Esophagus muscularis mucosa (tissue), 4 donors: ENCODE measurements at regions not wholly inside any gene's neighbourhood (a gene's known extent, or its start where the extent isn't known, plus 50 kb on each side); places are given as distances from the start of the nearest gene placed in this dataset.

Experiments
- DNase-seq: peaks from one replicate; pipeline ENCODE4 v3.0.0-alpha.2; 2017; ENCODE audit errors: extremely low spot score
- H3K27ac ChIP-seq, 4 donors: fragments of 200-600 bp; sonication (generic); replicated peaks in 1 of 4; 1 replicate in 3 of 4; 2 replicates in 1 of 4; pipeline ENCODE4 v1.5.1; 2016 to 2019; ENCODE audit warnings: mild to moderate bottlenecking in 1 of 4
- H3K27me3 ChIP-seq, 4 donors: fragments of 200-600 bp; sonication (generic); one replicate each; pipeline versions ENCODE4 v1.5.1 to v1.6.0; 2016 to 2019
- H3K36me3 ChIP-seq, 4 donors: fragments of 200-600 bp; sonication (generic); one replicate each; pipeline ENCODE4 v1.5.1; 2016 to 2019
- H3K4me1 ChIP-seq, 4 donors: fragments of 200-600 bp; sonication (generic); one replicate each; pipeline ENCODE4 v1.5.1; 2016 to 2019
- H3K4me3 ChIP-seq, 4 donors: fragments of 200-600 bp; sonication (generic); 1 replicate in 2 of 4; 2 replicates in 2 of 4; pipeline ENCODE4 v1.5.1; 2016 to 2019; ENCODE audit warnings: mild to moderate bottlenecking in 4 of 4, moderate library complexity in 1 of 4
- H3K9me3 ChIP-seq, 4 donors: fragments of 200-600 bp; sonication (generic); 1 replicate in 3 of 4; 2 replicates in 1 of 4; pipeline ENCODE4 v1.5.1; 2016 to 2019
- CTCF ChIP-seq, 3 experiments: fragments of 200-600 bp in 2 of 3; fragments of 450-650 bp in 1 of 3; sonication (generic) in 2 of 3; IDR thresholded peaks; one replicate each; pipeline ENCODE4 v1.5.1; 2017 to 2019; ENCODE audit warnings: antibody characterized with exemption in 3 of 3, mild to moderate bottlenecking in 2 of 3, moderate library complexity in 1 of 3
- EP300 ChIP-seq: sonication (generic); formaldehyde crosslinking; IDR thresholded peaks from one replicate; pipeline ENCODE4 v1.6.1; 2017; ENCODE audit warnings: antibody characterized with exemption
- POLR2A ChIP-seq: fragments of 450-650 bp; IDR thresholded peaks from one replicate; pipeline ENCODE4 v1.6.1; 2017; ENCODE audit warnings: antibody characterized with exemption, moderate library complexity, mild to moderate bottlenecking, low read depth
- POLR2AphosphoS5 ChIP-seq, 2 donors: sonication (generic); formaldehyde crosslinking; IDR thresholded peaks; one replicate each; pipeline ENCODE4 v1.6.1; 2017; ENCODE audit warnings: antibody characterized with exemption in 2 of 2
- WGBS: methylation state at CpG from one replicate; pipeline ENCODE4 v1.1.5; 2018; 5-methylcytosine and 5-hydroxymethylcytosine counted together
- intact Hi-C: fragments of 100-400 bp; cut with DNase I; formaldehyde crosslinking; loops from one replicate; pipeline ENCODE4 v1.15.1; 2023

- Histone ChIP-seq H3K4me1 (peaks cover 26 to 37% (median 34%) of the 10 kb centered on the region in 4 donors), H3K36me3 (no peaks in the 10 kb centered on the region), H3K27ac (peak overlapping the region in 2 of 4 donors; percentile 39 to 41), H3K27me3 (no peaks in the 10 kb centered on the region), H3K4me3 (peak overlapping the region in 3 of 4 donors; percentile 2 to 14 (median 6)), H3K9me3 (no peaks in the 10 kb centered on the region)
- no peak for DNase-seq
- WGBS = 35% methylated on average over 14 of the region's 14 CpGs
- TF ChIP-seq CTCF (IDR thresholded peaks at IDR 0.05) = no peak
- no peak for TF ChIP-seq EP300
- TF ChIP-seq POLR2AphosphoS5 (IDR thresholded peaks at IDR 0.05) = peak in 1 of 2 donors; percentile 6
- TF ChIP-seq POLR2A = no peak
- intact Hi-C loops = no loop called here
Observed at GRCh38 chr10:4086131-4086898, 301.3 kb upstream of the KLF6 start.

GRCh38 chr10:4083509-4084003, 298.5 kb upstream of the KLF6 start:
- TF ChIP-seq POLR2A (no peak), POLR2AphosphoS5 (IDR thresholded peaks at IDR 0.05) (peak; percentile 10 to 45)
- Histone ChIP-seq H3K27ac (peak overlapping the region; percentile 32 to 57 (median 50)), H3K4me3 (no peak overlapping the region), H3K27me3 (no peaks in the 10 kb centered on the region), H3K36me3 (no peaks in the 10 kb centered on the region), H3K4me1 (peaks cover 26 to 39% (median 35%) of the 10 kb centered on the region in 4 donors), H3K9me3 (no peaks in the 10 kb centered on the region)
- DNase-seq = no peak
- 38% methylated on average over 2 of the region's 2 CpGs for WGBS
- intact Hi-C loops = no loop called here

- H3K9me3 ChIP-seq = no peaks in the 10 kb centered on the region
- H3K27ac ChIP-seq = peak overlapping the region; percentile 32 to 57 (median 50)
- intact Hi-C loops = no loop called here
- H3K36me3 ChIP-seq = no peaks in the 10 kb centered on the region
- TF ChIP-seq POLR2A = no peak
- no peak for TF ChIP-seq EP300
- TF ChIP-seq CTCF (IDR thresholded peaks at IDR 0.05) = no peak
- H3K4me3 ChIP-seq = no peak overlapping the region
- WGBS = 71% methylated on average over 2 of the region's 2 CpGs
- H3K27me3 ChIP-seq = no peaks in the 10 kb centered on the region
- no peak for DNase-seq
- peaks cover 26 to 39% (median 35%) of the 10 kb centered on the region in 4 donors for H3K4me1 ChIP-seq
Observed at GRCh38 chr10:4082861-4083260, 297.9 kb upstream of the KLF6 start.

GRCh38 chr10:4081685-4082111, 296.7 kb upstream of the KLF6 start:
- no peaks in the 10 kb centered on the region for H3K9me3 ChIP-seq
- WGBS = 65% methylated on average over 5 of the region's 5 CpGs
- H3K4me3 ChIP-seq = no peak overlapping the region
- intact Hi-C loops = no loop called here
- H3K27ac ChIP-seq = peak overlapping the region; percentile 28 to 55 (median 44)
- no peaks in the 10 kb centered on the region for H3K36me3 ChIP-seq
- no peaks in the 10 kb centered on the region for H3K27me3 ChIP-seq
- DNase-seq = no peak
- H3K4me1 ChIP-seq = peaks cover 26 to 39% (median 34%) of the 10 kb centered on the region in 4 donors
- no peak for TF ChIP-seq EP300
- no peak for TF ChIP-seq POLR2AphosphoS5 (IDR thresholded peaks at IDR 0.05)
- no peak for TF ChIP-seq POLR2A
- TF ChIP-seq CTCF (IDR thresholded peaks at IDR 0.05) = no peak

GRCh38 chr10:4080225-4080805, 295.3 kb upstream of the KLF6 start:
- TF ChIP-seq POLR2AphosphoS5 (IDR thresholded peaks at IDR 0.05) = no peak
- no peak for TF ChIP-seq EP300
- no peak for TF ChIP-seq CTCF (IDR thresholded peaks at IDR 0.05)
- no peak for TF ChIP-seq POLR2A
- H3K27ac ChIP-seq = no peak overlapping the region

More at GRCh38 chr10:4080225-4080805, 295.3 kb upstream of the KLF6 start:
- H3K9me3 ChIP-seq = no peaks in the 10 kb centered on the region
- no peak for DNase-seq
- intact Hi-C loops = no loop called here
- H3K36me3 ChIP-seq = no peaks in the 10 kb centered on the region
- H3K4me3 ChIP-seq = no peak overlapping the region
- H3K4me1 ChIP-seq = peaks cover 22 to 27% (median 25%) of the 10 kb centered on the region in 4 donors
- 68% methylated on average over 7 of the region's 7 CpGs for WGBS
- no peaks in the 10 kb centered on the region for H3K27me3 ChIP-seq
